ENCODE measurements at regions not wholly inside any gene's neighbourhood (a gene's known extent, or its start where the extent isn't known, plus 50 kb on each side); places are given as distances from the start of the nearest gene placed in this dataset.

DNA sequence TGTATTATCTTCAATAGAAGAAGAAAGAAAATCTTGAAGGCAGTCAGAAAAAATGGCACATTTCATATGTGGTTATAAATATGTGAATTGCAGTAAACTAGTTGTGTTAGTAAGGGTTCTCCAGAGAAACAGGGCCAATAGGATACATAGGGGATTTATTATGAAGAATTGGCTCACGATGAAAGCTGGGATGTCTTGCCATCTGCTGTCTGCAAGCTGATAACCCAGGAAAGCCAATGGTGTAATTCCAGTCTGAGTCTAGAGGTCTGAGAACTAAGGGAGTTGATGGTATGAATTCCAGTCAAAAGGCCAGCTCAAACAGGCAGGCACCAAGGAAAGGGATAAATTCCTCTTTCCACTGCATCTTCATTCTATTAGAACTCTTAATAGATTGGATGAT lies 362.4 kb downstream of the KCNJ3 start:
- Histone ChIP-seq H3K27ac (ENCODE audit: low read depth, low read length) (no peak overlapping the region), H3K36me3 (ENCODE audit: control insufficient read depth, insufficient read depth, low read length) (no peaks in the 10 kb centered on the region), H3K9me3 (ENCODE audit: control insufficient read depth, low read length) (peaks cover 6% of the 10 kb centered on the region), H3K27me3 (ENCODE audit: control insufficient read depth, insufficient read depth, low read length, poor library complexity, severe bottlenecking) (no peaks in the 10 kb centered on the region), H3K4me1 (ENCODE audit: control insufficient read depth, insufficient read depth, low read length) (no peaks in the 10 kb centered on the region), H3K9ac (ENCODE audit: extremely low read depth, low read length, poor library complexity, severe bottlenecking) (no peak overlapping the region), H3K4me3 (ENCODE audit: low read length) (no peak overlapping the region)
- Mint-ChIP-seq H3K27me3 (ENCODE audit: insufficient read depth) (no peaks in the 10 kb centered on the region), H3K4me3 (no peak overlapping the region), H3K36me3 (ENCODE audit: low read depth) (no peaks in the 10 kb centered on the region), H3K9me3 (peaks cover 4% of the 10 kb centered on the region), H3K4me1 (peaks cover 2% of the 10 kb centered on the region), H3K27ac (no peak overlapping the region)
- no peak for DNase-seq
- TF ChIP-seq, protein P1, sequence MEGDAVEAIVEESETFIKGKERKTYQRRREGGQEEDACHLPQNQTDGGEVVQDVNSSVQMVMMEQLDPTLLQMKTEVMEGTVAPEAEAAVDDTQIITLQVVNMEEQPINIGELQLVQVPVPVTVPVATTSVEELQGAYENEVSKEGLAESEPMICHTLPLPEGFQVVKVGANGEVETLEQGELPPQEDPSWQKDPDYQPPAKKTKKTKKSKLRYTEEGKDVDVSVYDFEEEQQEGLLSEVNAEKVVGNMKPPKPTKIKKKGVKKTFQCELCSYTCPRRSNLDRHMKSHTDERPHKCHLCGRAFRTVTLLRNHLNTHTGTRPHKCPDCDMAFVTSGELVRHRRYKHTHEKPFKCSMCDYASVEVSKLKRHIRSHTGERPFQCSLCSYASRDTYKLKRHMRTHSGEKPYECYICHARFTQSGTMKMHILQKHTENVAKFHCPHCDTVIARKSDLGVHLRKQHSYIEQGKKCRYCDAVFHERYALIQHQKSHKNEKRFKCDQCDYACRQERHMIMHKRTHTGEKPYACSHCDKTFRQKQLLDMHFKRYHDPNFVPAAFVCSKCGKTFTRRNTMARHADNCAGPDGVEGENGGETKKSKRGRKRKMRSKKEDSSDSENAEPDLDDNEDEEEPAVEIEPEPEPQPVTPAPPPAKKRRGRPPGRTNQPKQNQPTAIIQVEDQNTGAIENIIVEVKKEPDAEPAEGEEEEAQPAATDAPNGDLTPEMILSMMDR (conservative IDR thresholded peaks at IDR 0.05): no peak
- 95 to 100% methylated on average over 1 of the region's 1 CpG for WGBS, 2 experiments (ENCODE audit: insufficient coverage in 1 of 2, insufficient read length in 1 of 2)

DNA sequence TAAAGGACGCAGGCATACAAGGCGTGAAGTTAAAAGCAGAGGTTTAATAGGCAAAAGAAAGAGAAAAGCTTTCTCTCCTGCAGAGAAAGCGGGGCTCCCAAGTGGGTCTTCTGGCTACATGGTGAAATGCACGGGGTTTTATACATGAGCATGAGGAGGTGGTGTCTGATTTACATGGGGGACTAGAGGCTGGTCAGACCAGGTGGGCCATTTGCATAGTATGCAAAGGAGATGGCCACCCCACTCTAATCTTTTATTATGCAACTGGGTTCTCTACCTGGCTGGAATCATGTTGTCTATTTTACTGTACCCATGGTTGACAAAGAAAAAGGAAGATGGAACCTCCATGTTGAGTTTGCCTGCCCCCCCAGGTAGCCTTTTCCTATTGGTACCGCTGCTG lies 356.2 kb downstream of the KCNJ3 start:
- H3K4me3 ChIP-seq (ENCODE audit: low read length): no peak overlapping the region
- Mint-ChIP-seq H3K36me3 (ENCODE audit: low read depth) (no peaks in the 10 kb centered on the region), H3K4me1 (no peaks in the 10 kb centered on the region), H3K27ac (no peak overlapping the region), H3K4me3 (no peak overlapping the region), H3K9me3 (peaks cover 7% of the 10 kb centered on the region), H3K27me3 (ENCODE audit: insufficient read depth) (no peaks in the 10 kb centered on the region)
- H3K27ac ChIP-seq (ENCODE audit: low read depth, low read length): no peak overlapping the region
- no peak for DNase-seq
- no peak overlapping the region for H3K9ac ChIP-seq (ENCODE audit: extremely low read depth, low read length, poor library complexity, severe bottlenecking)
- WGBS, 2 experiments (ENCODE audit: insufficient coverage in 1 of 2, insufficient read length in 1 of 2): 80 to 93% methylated on average over 4 to 5 of the region's 5 CpGs
- no peaks in the 10 kb centered on the region for H3K4me1 ChIP-seq (ENCODE audit: control insufficient read depth, insufficient read depth, low read length)
- peaks cover 11% of the 10 kb centered on the region for H3K9me3 ChIP-seq (ENCODE audit: control insufficient read depth, low read length)
- no peaks in the 10 kb centered on the region for H3K36me3 ChIP-seq (ENCODE audit: control insufficient read depth, insufficient read depth, low read length)
- TF ChIP-seq, protein P1 (conservative IDR thresholded peaks at IDR 0.05): no peak
- no peaks in the 10 kb centered on the region for H3K27me3 ChIP-seq (ENCODE audit: control insufficient read depth, insufficient read depth, low read length, poor library complexity, severe bottlenecking)

DNA sequence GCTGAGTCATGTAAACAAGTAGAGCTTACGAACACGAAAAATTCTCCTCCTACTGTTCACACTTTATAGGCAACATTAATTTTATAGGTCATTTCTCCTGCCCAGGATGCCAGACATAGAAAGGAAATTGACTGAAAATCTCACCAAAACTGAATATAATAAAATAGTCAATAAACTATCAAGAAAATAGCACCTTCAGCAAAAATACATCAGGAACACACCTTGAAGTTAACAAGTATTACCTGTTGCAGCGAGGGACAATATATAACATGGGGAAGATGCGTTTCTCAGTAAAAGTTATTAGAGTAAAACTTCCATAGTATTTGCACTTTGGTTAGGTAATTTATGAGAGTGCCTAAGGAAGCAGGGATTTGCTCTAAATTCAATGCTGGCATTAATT lies 344.6 kb downstream of the KCNJ3 start:
- H3K27ac Mint-ChIP-seq: no peak overlapping the region
- Histone ChIP-seq H3K4me3 (ENCODE audit: low read length) (no peak overlapping the region), H3K36me3 (ENCODE audit: control insufficient read depth, insufficient read depth, low read length) (no peaks in the 10 kb centered on the region), H3K27ac (ENCODE audit: low read depth, low read length) (no peak overlapping the region), H3K9me3 (ENCODE audit: control insufficient read depth, low read length) (peaks cover 23% of the 10 kb centered on the region), H3K9ac (ENCODE audit: extremely low read depth, low read length, poor library complexity, severe bottlenecking) (no peak overlapping the region), H3K27me3 (ENCODE audit: control insufficient read depth, insufficient read depth, low read length, poor library complexity, severe bottlenecking) (no peaks in the 10 kb centered on the region), H3K4me1 (ENCODE audit: control insufficient read depth, insufficient read depth, low read length) (no peaks in the 10 kb centered on the region)
- H3K36me3 Mint-ChIP-seq (ENCODE audit: low read depth): peaks cover 3% of the 10 kb centered on the region
- H3K27me3 Mint-ChIP-seq (ENCODE audit: insufficient read depth): peaks cover 2% of the 10 kb centered on the region
- H3K4me1 Mint-ChIP-seq: no peaks in the 10 kb centered on the region
- TF ChIP-seq, protein P1 (conservative IDR thresholded peaks at IDR 0.05): no peak
- H3K9me3 Mint-ChIP-seq: peaks cover 23% of the 10 kb centered on the region
- 88 to 92% methylated on average over 2 to 4 of the region's 4 CpGs for WGBS, 2 experiments (ENCODE audit: insufficient coverage in 1 of 2, insufficient read length in 1 of 2)
- no peak overlapping the region for H3K4me3 Mint-ChIP-seq
- DNase-seq: no peak

Measured in endodermal cell (in vitro differentiated cells).